Stimulated activated CD4-positive, alpha-beta T cell treated with anti-CD3 and anti-CD28 coated beads, TNF-alpha, amount 100 ng/mL, for 4 hours (primary cell): ENCODE measurements at regions not wholly inside any gene's neighbourhood (a gene's known extent, or its start where the extent isn't known, plus 50 kb on each side); places are given as distances from the start of the nearest gene placed in this dataset.

Experiments
- DNase-seq, 3 experiments: peaks; one replicate each; pipeline ENCODE4 v3.0.0-alpha.2; 2020; ENCODE audit warnings: low read depth in 3 of 3

- DNase-seq: no peak
Observed at GRCh38 chr13:24050292-24050711, 110.2 kb upstream of the SPATA13 start.

DNA sequence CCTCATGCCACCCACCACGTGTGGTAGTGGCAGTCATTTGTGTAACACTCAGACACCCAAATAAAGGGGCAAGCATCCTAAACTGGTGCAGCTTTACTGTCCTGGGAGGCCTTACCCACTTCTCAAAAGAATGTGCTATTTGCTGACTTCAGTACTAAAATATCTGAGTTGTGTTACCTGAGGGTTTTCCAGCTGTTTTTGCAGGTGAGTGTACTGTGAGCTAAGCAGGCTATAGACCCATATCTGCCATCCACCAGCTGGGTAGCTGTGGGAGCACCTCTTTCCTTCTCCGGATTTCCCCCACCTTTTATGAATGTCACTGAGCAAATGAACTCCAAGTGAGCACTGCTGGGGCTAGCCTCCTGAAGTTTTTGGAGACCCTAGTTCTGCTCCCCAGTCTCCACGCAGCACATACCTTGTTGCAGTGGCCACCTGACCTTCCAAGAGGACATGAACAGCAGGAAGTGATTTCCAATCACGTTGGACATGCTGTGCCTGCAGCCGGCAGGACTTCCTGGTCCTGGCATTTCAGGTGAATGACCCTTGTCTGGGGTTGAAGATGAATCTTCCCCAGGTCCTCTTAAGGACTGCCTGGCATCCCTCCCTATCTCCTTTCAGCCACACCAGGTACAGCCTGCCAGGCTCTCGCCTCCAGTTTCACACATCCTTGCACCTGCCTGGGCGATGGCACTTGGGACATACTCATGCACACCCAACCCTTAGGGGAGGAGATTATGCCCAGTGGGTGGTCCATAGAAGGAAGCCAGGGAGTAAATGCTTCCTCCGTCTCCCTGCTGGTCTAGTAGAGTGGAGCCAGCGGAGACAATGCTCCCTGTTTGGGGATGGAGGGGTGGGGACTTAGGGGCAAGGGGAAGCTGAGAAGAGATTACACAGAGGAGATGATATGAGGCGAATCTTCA, 109.5 kb upstream of the SPATA13 start:
- no peak for DNase-seq

GRCh38 chr13:24052547-24053518, 107.7 kb upstream of the SPATA13 start:
- no peak for DNase-seq

- DNase-seq: peak; percentile 13 to 28 (median 20)
Observed at GRCh38 chr13:24053519-24054251, 106.8 kb upstream of the SPATA13 start.

GRCh38 chr13:24056616-24057137, 103.8 kb upstream of the SPATA13 start:
- no peak for DNase-seq

- no peak for DNase-seq
Observed at GRCh38 chr13:24060993-24061392, 99.5 kb upstream of the SPATA13 start.

DNA sequence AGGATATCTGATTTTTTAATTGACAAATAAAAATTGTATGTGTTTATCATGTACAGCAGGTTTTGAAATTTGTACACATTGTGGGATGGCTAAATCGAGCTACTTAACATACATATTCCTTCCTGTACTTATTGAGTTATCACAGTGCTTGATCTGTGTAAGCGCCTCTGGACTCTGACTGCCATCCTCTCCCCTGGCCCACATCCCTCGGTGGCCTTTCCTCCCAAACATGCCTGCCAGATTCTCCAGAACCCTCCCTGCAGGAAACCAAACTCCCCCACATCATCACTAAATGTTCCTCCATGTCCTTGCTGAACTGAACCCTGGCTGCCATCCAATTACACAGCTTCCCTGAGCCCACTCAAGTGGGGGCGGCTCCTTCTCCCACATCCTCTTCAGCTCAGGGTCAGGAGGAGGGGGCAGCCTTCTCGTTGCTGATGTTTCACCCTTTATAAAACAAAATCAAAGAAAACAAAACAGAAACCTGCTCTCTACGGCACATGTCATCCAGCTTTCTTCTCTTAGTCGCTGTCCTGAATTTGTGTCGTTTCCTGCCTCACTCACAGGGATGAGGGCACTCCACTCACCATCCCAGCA, 97.1 kb upstream of the SPATA13 start:
- no peak for DNase-seq

GRCh38 chr13:24064371-24064770, 96.1 kb upstream of the SPATA13 start:
- DNase-seq: no peak

DNA sequence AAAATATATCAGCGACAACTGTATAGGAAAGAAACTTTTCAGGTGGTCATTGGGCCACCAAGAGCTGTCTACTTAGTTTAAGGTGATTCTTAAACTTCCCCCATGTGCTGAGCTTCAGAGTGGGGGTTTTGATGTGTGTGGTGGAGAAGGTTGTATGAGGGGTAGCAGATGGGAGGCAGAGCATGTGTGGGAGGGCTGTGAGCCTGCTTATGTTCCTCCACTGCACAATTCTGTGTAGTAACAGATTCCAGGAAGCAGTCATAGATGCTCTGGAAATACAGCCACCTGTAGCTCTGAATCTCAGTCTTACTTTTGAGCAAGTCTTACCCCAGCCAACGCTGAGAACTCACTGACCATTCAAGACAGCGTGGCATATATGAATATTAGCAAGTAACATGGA, 95.3 kb upstream of the SPATA13 start:
- DNase-seq: no peak

GRCh38 chr13:24066405-24067295, 93.9 kb upstream of the SPATA13 start:
- no peak for DNase-seq

GRCh38 chr13:24068472-24068871, 92.0 kb upstream of the SPATA13 start:
- no peak for DNase-seq

- no peak for DNase-seq
Observed at GRCh38 chr13:24071016-24071415, 89.5 kb upstream of the SPATA13 start.

DNA sequence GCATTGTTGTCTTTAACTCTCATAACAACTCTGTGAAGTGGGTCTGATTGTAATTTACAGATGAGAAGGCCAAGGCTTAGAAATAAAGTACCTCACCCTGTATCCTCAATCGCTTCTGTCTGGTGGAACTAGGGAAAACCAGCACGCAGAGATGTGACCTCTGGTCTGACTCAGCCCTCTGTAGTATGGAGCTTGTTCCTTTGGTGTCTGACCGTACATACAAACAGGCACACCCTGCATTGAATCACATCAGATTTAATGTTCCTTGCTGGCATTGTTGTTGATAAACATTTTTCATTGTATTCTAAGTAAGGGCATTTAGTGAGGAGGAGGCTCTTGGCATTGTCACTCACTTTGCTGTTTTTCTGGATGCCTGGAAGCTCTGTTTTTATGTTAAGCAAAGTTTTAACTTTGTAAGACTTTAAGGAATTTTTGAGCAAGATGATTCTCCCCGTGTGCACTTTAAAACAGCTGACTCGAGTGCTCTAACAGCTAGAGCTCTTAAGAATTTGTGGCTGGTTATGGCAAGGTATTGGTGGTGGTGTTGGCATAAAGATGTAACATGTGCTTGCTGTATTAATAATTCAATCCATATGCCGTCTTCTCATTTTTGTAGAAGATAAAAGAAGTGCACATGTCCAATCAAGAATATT, 89.0 kb upstream of the SPATA13 start:
- DNase-seq: no peak

DNA sequence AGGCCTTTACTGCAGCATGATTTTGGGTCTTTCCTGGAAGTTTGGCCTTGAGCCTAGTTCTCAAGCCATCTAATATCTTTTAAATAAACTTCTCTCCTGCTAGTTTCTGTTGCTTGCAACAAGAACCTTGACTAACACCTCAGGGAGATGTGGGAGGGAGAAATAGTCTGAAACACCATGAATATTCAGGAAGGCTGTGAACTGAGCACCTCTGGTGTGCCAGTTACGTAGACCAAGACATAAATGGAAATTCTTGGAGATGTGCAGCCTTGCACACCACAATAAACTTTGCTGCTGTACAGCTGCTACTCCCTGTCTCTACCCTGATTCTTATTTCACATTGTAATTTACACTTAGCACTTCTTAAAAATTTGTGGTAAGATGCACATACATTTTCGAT, 86.9 kb upstream of the SPATA13 start:
- DNase-seq: no peak

DNA sequence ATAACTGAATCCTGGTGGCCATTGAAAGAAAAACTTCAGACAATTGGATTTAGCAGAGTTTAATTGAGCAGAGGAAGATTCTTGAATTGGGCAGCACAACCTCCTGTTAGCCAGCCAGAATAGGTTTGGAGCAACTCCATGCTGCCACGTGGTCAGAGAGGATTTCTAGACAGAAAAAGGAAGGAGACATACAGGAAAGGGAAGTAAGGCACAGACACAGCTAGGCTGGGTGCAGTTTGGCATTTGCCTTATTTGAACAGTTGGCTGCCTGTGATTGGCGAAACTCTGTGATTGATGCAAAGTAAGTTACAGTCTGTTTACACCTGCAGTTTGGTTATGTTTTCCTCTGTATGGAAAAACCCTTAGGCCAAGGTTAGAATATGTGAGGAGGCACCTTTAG, 85.8 kb upstream of the SPATA13 start:
- no peak for DNase-seq

- DNase-seq: no peak
Observed at GRCh38 chr13:24075137-24075975, 85.2 kb upstream of the SPATA13 start.

DNA sequence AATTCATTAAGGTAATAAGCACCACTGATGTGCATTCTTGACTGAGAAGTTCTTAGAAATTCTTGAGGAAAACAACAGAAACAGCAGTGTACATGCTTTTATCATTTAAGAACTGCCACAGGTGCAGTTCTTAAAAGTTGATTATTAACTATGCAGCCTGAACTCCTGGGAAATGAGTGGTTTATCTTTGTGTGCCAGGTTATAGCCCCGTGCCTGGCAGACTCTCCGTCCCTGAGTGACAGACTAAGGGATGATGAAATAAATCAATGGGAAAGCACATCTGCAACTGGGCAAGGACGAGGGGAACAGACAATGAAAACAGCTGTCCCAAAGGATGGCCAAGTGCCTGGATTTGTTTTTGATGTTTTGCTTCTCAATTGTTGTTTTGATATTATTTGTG, 84.4 kb upstream of the SPATA13 start:
- DNase-seq: no peak

DNA sequence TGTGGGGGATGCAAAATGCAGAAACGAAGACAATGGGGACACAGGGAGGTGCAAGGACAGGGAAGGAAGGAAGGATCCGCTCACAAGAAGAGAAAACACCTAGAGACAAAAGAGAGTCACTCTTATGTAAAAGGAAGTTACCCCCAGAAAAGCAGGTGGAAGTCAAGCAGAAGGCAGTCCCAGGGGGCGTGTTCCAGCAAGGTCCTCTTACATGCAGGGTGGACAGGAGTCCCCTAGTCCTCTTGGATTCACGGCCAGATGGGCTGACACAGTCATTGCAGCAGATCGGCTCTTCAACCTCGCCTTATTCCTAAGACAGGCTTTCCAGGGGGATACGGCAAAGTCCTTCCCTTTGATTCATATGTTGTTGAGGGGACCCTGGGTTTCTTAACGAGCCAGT, 83.9 kb upstream of the SPATA13 start:
- no peak for DNase-seq

GRCh38 chr13:24080134-24080533, 80.4 kb upstream of the SPATA13 start:
- DNase-seq: no peak
